Endothelial cell of umbilical vein (primary cell): ENCODE measurements at regions not wholly inside any gene's neighbourhood (a gene's known extent, or its start where the extent isn't known, plus 50 kb on each side); places are given as distances from the start of the nearest gene placed in this dataset.

Source experiments
- CTCF ChIP-seq, 2 donors: IDR thresholded peaks; 1 replicate in 1 of 2; 2 replicates in 1 of 2; pipeline ENCODE4 v1.5.1; 2011; ENCODE audit warnings: low read length in 2 of 2, mild to moderate bottlenecking in 2 of 2, moderate library complexity in 2 of 2, control low read depth in 1 of 2, inconsistent platforms in 1 of 2, low read depth in 1 of 2; ENCODE audit not compliant: insufficient read depth in 1 of 2; ENCODE audit errors: extremely low read depth in 1 of 2
- EZH2 ChIP-seq: IDR thresholded peaks from 2 replicates; pipeline ENCODE4 v1.6.1; 2012; ENCODE audit warnings: borderline replicate concordance, low read depth, mild to moderate bottlenecking, moderate library complexity, low read length, inconsistent platforms; ENCODE audit not compliant: severe bottlenecking
- GATA2 ChIP-seq: IDR thresholded peaks from 2 replicates; pipeline ENCODE4 v1.7.0; 2011; ENCODE audit warnings: low read depth, mild to moderate bottlenecking, moderate library complexity, mixed read lengths, low read length; ENCODE audit not compliant: insufficient read length, insufficient read depth
- JUN ChIP-seq: IDR thresholded peaks from 2 replicates; pipeline ENCODE4 v1.6.1; 2011; ENCODE audit warnings: borderline replicate concordance, low read depth; ENCODE audit not compliant: insufficient read length, insufficient read depth
- POLR2A ChIP-seq: IDR thresholded peaks from 2 replicates; pipeline ENCODE4 v1.6.1; 2012; ENCODE audit warnings: low read depth, mild to moderate bottlenecking, control low read depth, low read length
- POLR2AphosphoS5 ChIP-seq: IDR thresholded peaks from 2 replicates; pipeline ENCODE4 v1.6.1; 2012; ENCODE audit warnings: low read depth, mild to moderate bottlenecking, control low read depth, low read length, moderate library complexity; ENCODE audit not compliant: insufficient read depth
- TF ChIP-seq, protein P1 (sequence below): IDR thresholded peaks from 2 replicates; pipeline ENCODE4 v1.6.1; 2011; ENCODE audit not compliant: insufficient read depth, insufficient read length

DNA sequence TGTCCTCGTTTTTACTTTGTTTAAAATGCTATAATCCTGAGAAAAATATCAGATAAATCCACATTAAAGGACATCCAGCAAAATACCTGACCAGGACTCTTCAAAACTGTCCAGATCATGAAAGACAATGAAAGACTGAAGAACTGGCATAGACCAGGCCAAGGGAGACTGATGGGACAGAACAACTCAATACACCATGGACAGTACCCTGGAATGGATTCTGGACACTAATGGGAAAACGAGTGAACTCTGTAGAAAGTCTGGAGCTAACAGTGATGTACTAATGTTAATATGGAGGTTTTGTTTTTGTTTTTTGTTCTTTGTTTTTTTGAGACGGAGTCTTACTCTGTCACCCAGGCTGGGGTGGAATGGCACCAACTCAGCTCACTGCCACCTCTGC is 461.4 kb downstream of the CD83 start:
- TF ChIP-seq EZH2: no peak
- no peak for TF ChIP-seq CTCF (IDR thresholded peaks at IDR 0.05; ENCODE audit: extremely low read depth in 1 of 2, insufficient read depth in 1 of 2, low read depth in 1 of 2, low read length in 2 of 2)
- TF ChIP-seq POLR2AphosphoS5: no peak
- TF ChIP-seq POLR2A: no peak
- TF ChIP-seq, protein P1, sequence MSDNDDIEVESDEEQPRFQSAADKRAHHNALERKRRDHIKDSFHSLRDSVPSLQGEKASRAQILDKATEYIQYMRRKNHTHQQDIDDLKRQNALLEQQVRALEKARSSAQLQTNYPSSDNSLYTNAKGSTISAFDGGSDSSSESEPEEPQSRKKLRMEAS: no peak
- no peak for TF ChIP-seq JUN
- TF ChIP-seq GATA2: no peak
